HCT116 (cell line): ENCODE measurements at regions not wholly inside any gene's neighbourhood (a gene's known extent, or its start where the extent isn't known, plus 50 kb on each side); places are given as distances from the start of the nearest gene placed in this dataset.

ENCODE experiments used
- ATAC-seq: fragments of 200-7000 bp; cut with Tn5 transposase; 2 replicates; pipeline ENCODE4 v1.9.1; 2020; ENCODE audit warnings: mild to moderate bottlenecking, moderate library complexity
- BruUV-seq: library from RNA; stranded (reverse); fragments of 400-500 nt; replicated peaks from 2 replicates; lab custom pipeline; 2021; lab: Mats Ljungman, UMichigan
- CTCF ChIA-PET: fragments of 300-600 bp; sonication (Branson Sonifier 250); formaldehyde crosslinking; loops from one replicate; lab custom pipeline; 2021; ENCODE audit warnings: antibody characterized with exemption; lab: Charles Lee
- POLR2A ChIA-PET: fragments of 300-600, 350-600 bp; sonication (Branson Sonifier 250); formaldehyde crosslinking; loops from one replicate; lab custom pipeline; 2021; ENCODE audit warnings: antibody characterized with exemption; lab: Charles Lee
- RAD21 ChIA-PET, 2 experiments: fragments of 300-600 bp; sonication (Branson Sonifier 250); formaldehyde crosslinking; loops; one replicate each; lab custom pipeline; 2023; ENCODE audit warnings: low total read pairs in 2 of 2; ENCODE audit not compliant: uncharacterized antibody in 2 of 2, unreplicated experiment in 2 of 2, low non-redundant PET in 1 of 2; lab: Charles Lee
- DNase-seq: peaks from one replicate; pipeline ENCODE4 v3.0.0-alpha.2; 2010; ENCODE audit warnings: low read depth, low spot score
- H2AFZ ChIP-seq: fragments of 200-600 bp; shearing (Covaris generic), sonication (generic); 2 replicates; pipeline ENCODE4 v1.6.1; 2017; ENCODE audit warnings: low read depth, mixed run types, mixed read lengths, antibody characterized with exemption, low read length; ENCODE audit not compliant: poor library complexity, severe bottlenecking
- H3K27ac ChIP-seq: 2 replicates; pipeline ENCODE4 v1.5.1; 2012; ENCODE audit warnings: low read depth, low read length
- H3K27me3 ChIP-seq: fragments of 200-600 bp; sonication (generic); 2 replicates; pipeline ENCODE4 v1.6.1; 2016; ENCODE audit warnings: mixed run types, low read length, mixed read lengths; ENCODE audit not compliant: insufficient read depth
- H3K36me3 ChIP-seq, 2 experiments: fragments of 200-500 bp in 1 of 2; fragments of 200-600 bp in 1 of 2; sonication (Bioruptor generic) in 1 of 2; sonication (generic) in 1 of 2; 2 replicates each; pipeline versions ENCODE4 v1.5.1 to v1.6.1; 2014 to 2016; ENCODE audit warnings: low read length in 2 of 2, inconsistent platforms in 1 of 2, mixed read lengths in 1 of 2, mixed run types in 1 of 2; ENCODE audit not compliant: insufficient read depth in 2 of 2, control insufficient read depth in 1 of 2
- H3K4me1 ChIP-seq, 2 experiments: fragments of 200-600 bp in 1 of 2; sonication (generic) in 1 of 2; 2 replicates each; pipeline versions ENCODE4 v1.5.1 to v1.6.1; 2012 to 2017; ENCODE audit warnings: low read length in 2 of 2, inconsistent platforms in 1 of 2, mild to moderate bottlenecking in 1 of 2, mixed read lengths in 1 of 2, mixed run types in 1 of 2, moderate library complexity in 1 of 2; ENCODE audit not compliant: insufficient read depth in 2 of 2, control insufficient read depth in 1 of 2
- H3K4me2 ChIP-seq: fragments of 200-600 bp; sonication (generic); 2 replicates; pipeline ENCODE4 v1.6.1; 2017; ENCODE audit warnings: mixed run types, low read length, mixed read lengths
- H3K4me3 ChIP-seq, 2 experiments: fragments of 200-600 bp in 1 of 2; sonication (generic) in 1 of 2; replicated peaks in 1 of 2; 2 replicates each; pipeline ENCODE4 v1.5.1; 2011 to 2016; ENCODE audit warnings: low read length in 2 of 2, control low read depth in 1 of 2, low read depth in 1 of 2, mild to moderate bottlenecking in 1 of 2, mixed read lengths in 1 of 2, mixed run types in 1 of 2
- H3K79me2 ChIP-seq: fragments of 200-600 bp; sonication (generic); 2 replicates; pipeline ENCODE4 v1.6.1; 2017; ENCODE audit warnings: mild to moderate bottlenecking, mixed run types, low read length, moderate library complexity, mixed read lengths; ENCODE audit not compliant: insufficient read depth
- H3K9ac ChIP-seq: fragments of 200-600 bp; sonication (generic); 2 replicates; pipeline ENCODE4 v1.6.1; 2016; ENCODE audit warnings: low read length, mixed read lengths
- H3K9me2 ChIP-seq: fragments of 200-600 bp; sonication (generic), shearing (Covaris generic); 2 replicates; pipeline ENCODE4 v1.6.1; 2017; ENCODE audit warnings: mixed run types, mild to moderate bottlenecking, moderate library complexity; ENCODE audit not compliant: insufficient read depth
- H3K9me3 ChIP-seq, 2 experiments: fragments of 200-500 bp in 1 of 2; fragments of 200-600 bp in 1 of 2; sonication (Bioruptor generic) in 1 of 2; sonication (generic) in 1 of 2; 2 replicates each; pipeline ENCODE4 v1.6.1; 2014 to 2017; ENCODE audit warnings: low read length in 2 of 2, mixed read lengths in 2 of 2, inconsistent platforms in 1 of 2, low read depth in 1 of 2, mild to moderate bottlenecking in 1 of 2, mixed run types in 1 of 2, moderate library complexity in 1 of 2; ENCODE audit not compliant: control insufficient read depth in 1 of 2, insufficient read depth in 1 of 2
- H4K20me1 ChIP-seq: fragments of 200-600 bp; sonication (generic), shearing (Covaris generic); 2 replicates; pipeline ENCODE4 v1.6.1; 2017; ENCODE audit warnings: mixed run types, mild to moderate bottlenecking, moderate library complexity; ENCODE audit not compliant: insufficient read depth
- ATF3 ChIP-seq: IDR thresholded peaks from 2 replicates; pipeline ENCODE4 v1.6.1; 2012
- CTCF ChIP-seq, 3 experiments: fragments of 200-600 bp in 1 of 3; sonication (generic) in 1 of 3; IDR thresholded peaks in 2 of 3; conservative IDR thresholded peaks in 1 of 3; 2 replicates each; pipeline ENCODE4 v1.5.1; 2012 to 2017; ENCODE audit warnings: low read depth in 2 of 3, low read length in 2 of 3, antibody characterized with exemption in 1 of 3, borderline replicate concordance in 1 of 3, control low read depth in 1 of 3, mild to moderate bottlenecking in 1 of 3, mixed read lengths in 1 of 3, mixed run types in 1 of 3, moderate library complexity in 1 of 3; ENCODE audit not compliant: insufficient read depth in 1 of 3
- EGR1 ChIP-seq: IDR thresholded peaks from 2 replicates; pipeline ENCODE4 v1.6.1; 2012; ENCODE audit warnings: low read depth
- JUND ChIP-seq: IDR thresholded peaks from 2 replicates; pipeline ENCODE4 v1.6.1; 2012
- TCF7L2 ChIP-seq: IDR thresholded peaks from 2 replicates; pipeline ENCODE4 v1.7.0; 2011; ENCODE audit warnings: borderline replicate concordance, inconsistent platforms; ENCODE audit not compliant: insufficient read depth, insufficient read length; ENCODE audit errors: extremely low read depth
- ZBTB33 ChIP-seq: IDR thresholded peaks from 2 replicates; pipeline ENCODE4 v1.6.1; 2011; ENCODE audit warnings: mild to moderate bottlenecking, low read length, moderate library complexity; ENCODE audit not compliant: insufficient replicate concordance; ENCODE audit errors: extremely low read depth
- ZFX ChIP-seq: fragments of 450-650 bp; IDR thresholded peaks from 2 replicates; pipeline ENCODE4 v1.6.1; 2017
- intact Hi-C: fragments of 100-400 bp; cut with micrococcal nuclease; formaldehyde crosslinking; loops from 2 replicates; pipeline ENCODE4 v1.10.0; 2022

DNA sequence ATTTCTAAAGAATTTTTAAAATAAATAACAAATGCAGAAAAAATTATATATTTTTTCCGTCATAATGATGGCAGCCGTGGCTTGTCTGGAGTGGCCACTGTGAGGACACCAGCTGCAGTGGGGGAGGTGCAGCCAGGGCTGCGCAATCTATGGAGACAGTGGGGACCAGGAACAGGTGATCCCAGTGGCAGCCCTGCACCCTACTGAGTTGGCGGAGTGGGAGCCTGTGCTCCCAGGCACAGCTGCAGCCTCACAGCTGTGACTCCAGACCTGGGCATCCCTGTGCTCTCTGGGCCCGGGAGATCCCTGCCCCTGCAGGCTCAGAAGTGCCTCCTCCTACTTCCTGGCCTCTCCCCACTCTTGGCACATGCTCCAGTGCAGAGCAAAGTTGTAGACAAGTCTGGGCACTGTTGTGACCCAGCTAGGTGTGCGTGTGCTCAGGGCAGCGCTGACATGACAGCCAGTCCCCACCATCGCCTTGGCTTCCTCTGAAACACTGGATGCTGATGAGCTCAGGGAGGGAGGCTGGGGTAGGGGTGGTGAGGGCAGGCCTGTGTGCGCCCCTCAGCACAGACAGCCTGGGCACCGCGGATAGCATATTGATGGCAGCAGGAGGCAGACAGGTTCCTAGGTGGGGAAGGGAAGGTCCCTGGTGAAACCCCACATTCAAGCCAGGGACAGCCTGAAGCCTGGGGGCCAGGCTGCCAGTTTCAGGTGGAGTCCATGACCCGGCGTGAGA is 96.0 kb upstream of the PRR16 start:
- H4K20me1 ChIP-seq = no peaks in the 10 kb centered on the region
- no peaks in the 10 kb centered on the region; a peak in 1 of 4 replicates for H3K9me3 ChIP-seq
- POLR2A ChIA-PET = no interaction called here
- H3K27me3 ChIP-seq = no peaks in the 10 kb centered on the region
- no peak overlapping the region for H3K9ac ChIP-seq
- peaks cover 0 to 5% of the 10 kb centered on the region in 2 experiments; a peak in 1 of 4 replicates for H3K4me1 ChIP-seq
- no peak overlapping the region for H2AFZ ChIP-seq
- intact Hi-C loops = no loop called here
- DNase-seq (no peak), ATAC-seq (no peak)
- no peaks in the 10 kb centered on the region for H3K36me3 ChIP-seq
- no peak overlapping the region for H3K4me2 ChIP-seq
- H3K9me2 ChIP-seq = no peaks in the 10 kb centered on the region
- no peak overlapping the region for H3K4me3 ChIP-seq
- TF ChIP-seq ZBTB33 = no peak
- TF ChIP-seq TCF7L2 = no peak
- no peak for TF ChIP-seq ZFX
- TF ChIP-seq ATF3 = no peak
- TF ChIP-seq JUND = no peak
- no peak for TF ChIP-seq CTCF (IDR thresholded peaks at IDR 0.05 in 2 of 3, conservative IDR thresholded peaks at IDR 0.05 in 1 of 3; ENCODE audit: borderline replicate concordance in 1 of 3, insufficient read depth in 1 of 3, low read depth in 2 of 3, low read length in 2 of 3)
- no peak for TF ChIP-seq EGR1
- RAD21 ChIA-PET = no interaction called here
- no peak overlapping the region for H3K27ac ChIP-seq
- no peaks in the 10 kb centered on the region for H3K79me2 ChIP-seq
- CTCF ChIA-PET = interaction anchor here (0.5 kb wide), 1 partner anchor 171 kb away, joined by 3 read pairs; no protein-coding TSS in a partner anchor
- no TSS peak for BruUV-seq
